GM18499 (cell line): ENCODE measurements at regions not wholly inside any gene's neighbourhood (a gene's known extent, or its start where the extent isn't known, plus 50 kb on each side); places are given as distances from the start of the nearest gene placed in this dataset.

ENCODE experiments used
- ATAC-seq: cut with Tn5 transposase; IDR thresholded peaks from one replicate; pipeline ENCODE4 v1.9.1; 2021; ENCODE audit warnings: moderate number of reproducible peaks; ENCODE audit not compliant: insufficient read depth, unreplicated experiment

GRCh38 chr2:8170552-8171327 is 511.1 kb upstream of the ID2 start:
- ATAC-seq, result no peak

GRCh38 chr2:8171608-8172007 is 510.2 kb upstream of the ID2 start:
- no peak for ATAC-seq

GRCh38 chr2:8172661-8173060 is 509.2 kb upstream of the ID2 start:
- no peak for ATAC-seq

GRCh38 chr2:8174641-8175257 is 507.1 kb upstream of the ID2 start:
- no peak for ATAC-seq

- no peak for ATAC-seq
Measured at GRCh38 chr2:8176887-8177286, 505.0 kb upstream of the ID2 start.

- no peak for ATAC-seq
Measured at GRCh38 chr2:8177566-8177965, 504.3 kb upstream of the ID2 start.

GRCh38 chr2:8178911-8179310 is 502.9 kb upstream of the ID2 start:
- no peak for ATAC-seq

- ATAC-seq, result no peak
Measured at GRCh38 chr2:8189316-8189715, 492.5 kb upstream of the ID2 start.

- no peak for ATAC-seq
Measured at GRCh38 chr2:8190279-8190678, 491.6 kb upstream of the ID2 start.

- ATAC-seq, result no peak
Measured at GRCh38 chr2:8191427-8191826, 490.4 kb upstream of the ID2 start.

- no peak for ATAC-seq
Measured at GRCh38 chr2:8193146-8193545, 488.7 kb upstream of the ID2 start.

GRCh38 chr2:8193686-8194615 is 487.9 kb upstream of the ID2 start:
- ATAC-seq, result no peak

GRCh38 chr2:8195784-8196183 is 486.1 kb upstream of the ID2 start:
- ATAC-seq, result no peak

GRCh38 chr2:8196316-8196715 is 485.5 kb upstream of the ID2 start:
- ATAC-seq, result no peak

- no peak for ATAC-seq
Measured at GRCh38 chr2:8197101-8197500, 484.8 kb upstream of the ID2 start.

GRCh38 chr2:8197825-8198224 is 484.0 kb upstream of the ID2 start:
- no peak for ATAC-seq

GRCh38 chr2:8198766-8199382 is 483.0 kb upstream of the ID2 start:
- ATAC-seq, result no peak

GRCh38 chr2:8202132-8202531 is 479.7 kb upstream of the ID2 start:
- ATAC-seq, result peak; percentile 95

- ATAC-seq, result no peak
Measured at GRCh38 chr2:8203364-8203763, 478.5 kb upstream of the ID2 start.

GRCh38 chr2:8204711-8205110 is 477.1 kb upstream of the ID2 start:
- ATAC-seq, result no peak

GRCh38 chr2:8209494-8209893 is 472.4 kb upstream of the ID2 start:
- ATAC-seq, result no peak
